ENCODE measurements at regions not wholly inside any gene's neighbourhood (a gene's known extent, or its start where the extent isn't known, plus 50 kb on each side); places are given as distances from the start of the nearest gene placed in this dataset.
A peak's percentile ranks its signal among the peaks of the same experiment; 100 is the strongest.

- 29% methylated on average over 7 of the region's 7 CpGs for WGBS (ENCODE audit: low lambda C conversion rate)
- TF ChIP-seq JUND (CRISPR knock-in tag; IDR thresholded peaks at IDR 0.05) (0 out of 2 replicates have a peak, but pooled peaks have one; percentile 22), LBX2 (CRISPR knock-in tag; IDR thresholded peaks at IDR 0.05; ENCODE audit: borderline replicate concordance) (0 out of 2 replicates have a peak, but pooled peaks have one; percentile 26), CTCF (CRISPR knock-in tag; IDR thresholded peaks at IDR 0.05) (peak; percentile 14; the same call in 1 of the 2 replicates), ZNF362 (CRISPR knock-in tag; IDR thresholded peaks at IDR 0.05; ENCODE audit: borderline replicate concordance) (no peak)
- DNase-seq (ENCODE audit: low spot score) = no peak
- Histone ChIP-seq H3K9ac (ENCODE audit: insufficient read depth, low read depth, low read length) (no peak overlapping the region), H3K4me1 (ENCODE audit: insufficient read depth, low read length) (peaks cover 19% of the 10 kb centered on the region), H2AFZ (ENCODE audit: low read length) (no peak overlapping the region), H3K27ac (ENCODE audit: extremely low read length, insufficient read depth, low read length) (no peak overlapping the region), H3K36me3 (replicated peaks in 1 of 2; ENCODE audit: control insufficient read depth in 1 of 2, insufficient read depth in 2 of 2, low read length in 2 of 2) (no peaks in the 10 kb centered on the region), H3K9me3 (ENCODE audit: low read length) (no peaks in the 10 kb centered on the region; the same call in 1 of the 2 replicates), H3K27me3 (ENCODE audit: control insufficient read depth in 1 of 2, insufficient read depth in 2 of 2, low read length in 2 of 2) (peaks cover 0 to 3% of the 10 kb centered on the region in 2 experiments; a peak in 1 of 5 replicates), H4K20me1 (ENCODE audit: insufficient read depth, low read length) (no peaks in the 10 kb centered on the region), H3K4me2 (ENCODE audit: low read depth, low read length) (no peak overlapping the region), H3K79me2 (ENCODE audit: insufficient read depth, low read length) (no peaks in the 10 kb centered on the region), H3K4me3 (replicated peaks in 1 of 3; ENCODE audit: insufficient read depth in 1 of 3, low read depth in 2 of 3, low read length in 3 of 3) (no peak overlapping the region)
- intact Hi-C loops (cut with micrococcal nuclease; ENCODE audit: unreplicated experiment) = no loop called here
- no TSS peak for BruUV-seq (replicated peaks)
- no peak for ATAC-seq
- CTCF ChIA-PET (ENCODE audit: low intra/inter-chr PET ratio, low total read pairs) = no interaction called here
- POLR2A ChIA-PET = no interaction called here
- in situ Hi-C loops (cut with HindIII; ENCODE audit: extremely low pct_ligation_motif_present, low pct_unique_long_range_greater_than_20kb) = no loop called here
- FAIRE-seq = no peak
Observed at GRCh38 chr14:39766397-39767000, 334.3 kb upstream of the FBXO33 start.

Data from HepG2 (cell line).